Endothelial cell of umbilical vein (primary cell): ENCODE measurements at regions not wholly inside any gene's neighbourhood (a gene's known extent, or its start where the extent isn't known, plus 50 kb on each side); places are given as distances from the start of the nearest gene placed in this dataset.

ENCODE experiments used
- BruUV-seq: library from RNA; stranded (reverse); fragments of 400-500 nt; replicated peaks from 2 replicates; lab custom pipeline; 2021; lab: Mats Ljungman, UMichigan
- CTCF ChIA-PET: fragments of 300-600, 350-600 bp; sonication (Branson Sonifier 250); formaldehyde crosslinking; loops from one replicate; lab custom pipeline; 2021; ENCODE audit warnings: antibody characterized with exemption, inconsistent platforms; lab: Charles Lee
- POLR2A ChIA-PET: fragments of 300-600, 350-600 bp; sonication (Branson Sonifier 250); formaldehyde crosslinking; loops from one replicate; lab custom pipeline; 2021; ENCODE audit warnings: antibody characterized with exemption, inconsistent platforms; lab: Charles Lee
- DNase-seq: peaks from one replicate; pipeline ENCODE4 v3.0.0-alpha.2; 2011; ENCODE audit warnings: low read depth, low spot score
- FAIRE-seq: peaks from 2 replicates; lab custom pipeline; 2011; peaks lifted over from hg19 to GRCh38; lab: Jason Lieb, UNC
- H2AFZ ChIP-seq: 2 replicates; pipeline ENCODE4 v1.6.0; 2012; ENCODE audit warnings: low read depth, low read length, control low read depth, inconsistent platforms
- H3K27ac ChIP-seq: 2 replicates; pipeline ENCODE4 v1.5.1; 2011; ENCODE audit warnings: low read depth, mild to moderate bottlenecking, control low read depth, low read length, moderate library complexity; ENCODE audit not compliant: insufficient read depth
- H3K27me3 ChIP-seq, 2 experiments: 2 replicates each; pipeline versions ENCODE4 v1.6.0 to v1.6.1; 2011; ENCODE audit warnings: low read length in 2 of 2, mixed read lengths in 1 of 2; ENCODE audit not compliant: control insufficient read depth in 2 of 2, insufficient read depth in 2 of 2
- H3K36me3 ChIP-seq, 2 experiments: 2 replicates in 1 of 2; 3 replicates in 1 of 2; pipeline ENCODE4 v1.5.1; 2011; ENCODE audit warnings: low read length in 2 of 2, mild to moderate bottlenecking in 1 of 2, moderate library complexity in 1 of 2; ENCODE audit not compliant: control insufficient read depth in 2 of 2, insufficient read depth in 2 of 2; ENCODE audit errors: extremely low read depth in 1 of 2
- H3K4me1 ChIP-seq: 3 replicates; pipeline ENCODE4 v1.5.1; 2011; ENCODE audit warnings: mild to moderate bottlenecking, low read length; ENCODE audit not compliant: control insufficient read depth, insufficient read depth; ENCODE audit errors: extremely low read depth
- H3K4me2 ChIP-seq: 2 replicates; pipeline ENCODE4 v1.6.1; 2011; ENCODE audit warnings: low read length, control low read depth, mixed read lengths; ENCODE audit not compliant: insufficient read depth
- H3K4me3 ChIP-seq, 3 experiments: fragments of 200-600 bp in 1 of 3; sonication (generic), shearing (Covaris generic) in 1 of 3; replicated peaks in 1 of 3; 2 replicates each; pipeline ENCODE4 v1.5.1; 2011 to 2016; ENCODE audit warnings: control low read depth in 3 of 3, low read length in 3 of 3, mild to moderate bottlenecking in 2 of 3, inconsistent platforms in 1 of 3, low read depth in 1 of 3, moderate library complexity in 1 of 3; ENCODE audit not compliant: insufficient read depth in 1 of 3
- H3K79me2 ChIP-seq: 2 replicates; pipeline ENCODE4 v1.6.0; 2012; ENCODE audit warnings: low read length, inconsistent platforms; ENCODE audit not compliant: control insufficient read depth, insufficient read depth
- H3K9ac ChIP-seq: replicated peaks from 2 replicates; pipeline ENCODE3; 2011; ENCODE audit warnings: low read length, control low read depth; ENCODE audit not compliant: insufficient read depth; ENCODE audit errors: extremely low read depth
- H3K9me1 ChIP-seq: replicated peaks from 3 replicates; pipeline ENCODE4 v1.6.0; 2011; ENCODE audit warnings: mild to moderate bottlenecking, low read length; ENCODE audit not compliant: control insufficient read depth, insufficient read depth; ENCODE audit errors: extremely low read depth
- H3K9me3 ChIP-seq: replicated peaks from 2 replicates; pipeline ENCODE4 v1.5.1; 2012; ENCODE audit warnings: low read length, inconsistent platforms; ENCODE audit not compliant: control insufficient read depth, insufficient read depth
- H4K20me1 ChIP-seq: replicated peaks from 2 replicates; pipeline ENCODE3; 2011; ENCODE audit warnings: mild to moderate bottlenecking, low read length; ENCODE audit not compliant: control insufficient read depth, insufficient read depth; ENCODE audit errors: extremely low read depth
- CTCF ChIP-seq, 2 donors: IDR thresholded peaks; 1 replicate in 1 of 2; 2 replicates in 1 of 2; pipeline ENCODE4 v1.5.1; 2011; ENCODE audit warnings: low read length in 2 of 2, mild to moderate bottlenecking in 2 of 2, moderate library complexity in 2 of 2, control low read depth in 1 of 2, inconsistent platforms in 1 of 2, low read depth in 1 of 2; ENCODE audit not compliant: insufficient read depth in 1 of 2; ENCODE audit errors: extremely low read depth in 1 of 2
- EZH2 ChIP-seq: IDR thresholded peaks from 2 replicates; pipeline ENCODE4 v1.6.1; 2012; ENCODE audit warnings: borderline replicate concordance, low read depth, mild to moderate bottlenecking, moderate library complexity, low read length, inconsistent platforms; ENCODE audit not compliant: severe bottlenecking
- FOS ChIP-seq: IDR thresholded peaks from 2 replicates; pipeline ENCODE4 v1.6.1; 2011; ENCODE audit warnings: mild to moderate bottlenecking, low read length, moderate library complexity, borderline replicate concordance; ENCODE audit not compliant: insufficient read depth
- GATA2 ChIP-seq: IDR thresholded peaks from 2 replicates; pipeline ENCODE4 v1.7.0; 2011; ENCODE audit warnings: low read depth, mild to moderate bottlenecking, moderate library complexity, mixed read lengths, low read length; ENCODE audit not compliant: insufficient read length, insufficient read depth
- JUN ChIP-seq: IDR thresholded peaks from 2 replicates; pipeline ENCODE4 v1.6.1; 2011; ENCODE audit warnings: borderline replicate concordance, low read depth; ENCODE audit not compliant: insufficient read length, insufficient read depth
- MAX ChIP-seq: IDR thresholded peaks from 2 replicates; pipeline ENCODE4 v1.6.1; 2011; ENCODE audit not compliant: insufficient read depth, insufficient read length
- MYC ChIP-seq: IDR thresholded peaks from one replicate; pipeline ENCODE4 v1.6.1; 2011; ENCODE audit warnings: mild to moderate bottlenecking, low read depth, low read length
- POLR2A ChIP-seq: IDR thresholded peaks from 2 replicates; pipeline ENCODE4 v1.6.1; 2012; ENCODE audit warnings: low read depth, mild to moderate bottlenecking, control low read depth, low read length
- POLR2AphosphoS5 ChIP-seq: IDR thresholded peaks from 2 replicates; pipeline ENCODE4 v1.6.1; 2012; ENCODE audit warnings: low read depth, mild to moderate bottlenecking, control low read depth, low read length, moderate library complexity; ENCODE audit not compliant: insufficient read depth
- dilution Hi-C: fragments of 300-500 bp; cut with MboI; formaldehyde crosslinking; loops from one replicate; pipeline ENCODE4 v1.15.0; 2019; ENCODE audit warnings: low sequenced_read_pairs; ENCODE audit not compliant: extremely low pct_ligation_motif_present
- intact Hi-C: fragments of 100-400 bp; cut with micrococcal nuclease; formaldehyde crosslinking; loops from one replicate; pipeline ENCODE4 v1.10.0; 2022

GRCh38 chr4:33062155-33062806 lies 2342.1 kb downstream of the PCDH7 start:
- Histone ChIP-seq H3K27ac (no peak overlapping the region), H3K9ac (no peak overlapping the region), H3K36me3 (no peaks in the 10 kb centered on the region), H3K4me3 (no peak overlapping the region), H2AFZ (no peak overlapping the region), H3K9me3 (no peaks in the 10 kb centered on the region), H3K4me2 (no peak overlapping the region), H3K9me1 (no peaks in the 10 kb centered on the region), H3K79me2 (no peaks in the 10 kb centered on the region), H3K27me3 (no peaks in the 10 kb centered on the region), H4K20me1 (no peaks in the 10 kb centered on the region), H3K4me1 (no peaks in the 10 kb centered on the region)
- FAIRE-seq = no peak
- TF ChIP-seq MAX (no peak), FOS (no peak), POLR2AphosphoS5 (no peak)
- ChIA-PET CTCF (no interaction called here), POLR2A (no interaction called here)
- dilution Hi-C loops (no loop called here), intact Hi-C loops (no loop called here)
- BruUV-seq = no TSS peak
- no peak for DNase-seq

GRCh38 chr4:33063241-33063640 lies 2343.1 kb downstream of the PCDH7 start:
- dilution Hi-C loops (no loop called here), intact Hi-C loops (no loop called here)
- no peaks in the 10 kb centered on the region for H3K36me3 ChIP-seq
- H3K9ac ChIP-seq = no peak overlapping the region
- no TSS peak for BruUV-seq
- ChIA-PET CTCF (no interaction called here), POLR2A (no interaction called here)
- H2AFZ ChIP-seq = no peak overlapping the region
- H4K20me1 ChIP-seq = no peaks in the 10 kb centered on the region
- DNase-seq (no peak), FAIRE-seq (no peak)
- no peak for TF ChIP-seq CTCF (IDR thresholded peaks at IDR 0.05; ENCODE audit: extremely low read depth in 1 of 2, insufficient read depth in 1 of 2, low read depth in 1 of 2, low read length in 2 of 2)
- no peak for TF ChIP-seq POLR2A
- no peak for TF ChIP-seq MYC
- TF ChIP-seq MAX = no peak
- TF ChIP-seq EZH2 = no peak
- TF ChIP-seq POLR2AphosphoS5 = no peak
- TF ChIP-seq FOS = no peak
- no peak for TF ChIP-seq JUN
- TF ChIP-seq GATA2 = no peak
- H3K4me3 ChIP-seq = no peak overlapping the region
- no peaks in the 10 kb centered on the region for H3K9me1 ChIP-seq
- no peak overlapping the region for H3K27ac ChIP-seq
- H3K4me2 ChIP-seq = no peak overlapping the region
- H3K9me3 ChIP-seq = no peaks in the 10 kb centered on the region
- H3K79me2 ChIP-seq = no peaks in the 10 kb centered on the region
- H3K4me1 ChIP-seq = no peaks in the 10 kb centered on the region
- H3K27me3 ChIP-seq = no peaks in the 10 kb centered on the region
